ENCODE measurements at regions not wholly inside any gene's neighbourhood (a gene's known extent, or its start where the extent isn't known, plus 50 kb on each side); places are given as distances from the start of the nearest gene placed in this dataset.

- TF ChIP-seq TP53 (CRISPR knock-in tag; IDR thresholded peaks at IDR 0.05): no peak
- no peak for TF ChIP-seq ZBTB21 (CRISPR knock-in tag; IDR thresholded peaks at IDR 0.05; ENCODE audit: borderline replicate concordance)
- TF ChIP-seq PRRX2 (CRISPR knock-in tag; IDR thresholded peaks at IDR 0.05): no peak
- TF ChIP-seq, protein P1, sequence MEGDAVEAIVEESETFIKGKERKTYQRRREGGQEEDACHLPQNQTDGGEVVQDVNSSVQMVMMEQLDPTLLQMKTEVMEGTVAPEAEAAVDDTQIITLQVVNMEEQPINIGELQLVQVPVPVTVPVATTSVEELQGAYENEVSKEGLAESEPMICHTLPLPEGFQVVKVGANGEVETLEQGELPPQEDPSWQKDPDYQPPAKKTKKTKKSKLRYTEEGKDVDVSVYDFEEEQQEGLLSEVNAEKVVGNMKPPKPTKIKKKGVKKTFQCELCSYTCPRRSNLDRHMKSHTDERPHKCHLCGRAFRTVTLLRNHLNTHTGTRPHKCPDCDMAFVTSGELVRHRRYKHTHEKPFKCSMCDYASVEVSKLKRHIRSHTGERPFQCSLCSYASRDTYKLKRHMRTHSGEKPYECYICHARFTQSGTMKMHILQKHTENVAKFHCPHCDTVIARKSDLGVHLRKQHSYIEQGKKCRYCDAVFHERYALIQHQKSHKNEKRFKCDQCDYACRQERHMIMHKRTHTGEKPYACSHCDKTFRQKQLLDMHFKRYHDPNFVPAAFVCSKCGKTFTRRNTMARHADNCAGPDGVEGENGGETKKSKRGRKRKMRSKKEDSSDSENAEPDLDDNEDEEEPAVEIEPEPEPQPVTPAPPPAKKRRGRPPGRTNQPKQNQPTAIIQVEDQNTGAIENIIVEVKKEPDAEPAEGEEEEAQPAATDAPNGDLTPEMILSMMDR (IDR thresholded peaks at IDR 0.05): no peak
- TF ChIP-seq, protein P2, sequence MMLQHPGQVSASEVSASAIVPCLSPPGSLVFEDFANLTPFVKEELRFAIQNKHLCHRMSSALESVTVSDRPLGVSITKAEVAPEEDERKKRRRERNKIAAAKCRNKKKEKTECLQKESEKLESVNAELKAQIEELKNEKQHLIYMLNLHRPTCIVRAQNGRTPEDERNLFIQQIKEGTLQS (CRISPR knock-in tag; conservative IDR thresholded peaks at IDR 0.05): no peak
- no peak for TF ChIP-seq ZNF121 (CRISPR knock-in tag; IDR thresholded peaks at IDR 0.05)
- TF ChIP-seq E2F4 (CRISPR knock-in tag; IDR thresholded peaks at IDR 0.05; ENCODE audit: borderline replicate concordance, low read depth): no peak
- no peak for TF ChIP-seq ATF1 (CRISPR knock-in tag; IDR thresholded peaks at IDR 0.05)
Observed at GRCh38 chr4:141913928-141914327, 277.5 kb downstream of the IL15 start.
